HG02981 (cell line): ENCODE measurements at regions not wholly inside any gene's neighbourhood (a gene's known extent, or its start where the extent isn't known, plus 50 kb on each side); places are given as distances from the start of the nearest gene placed in this dataset.
"Not testable (repeated sequence)": the region's sequence is repeated elsewhere in the genome, so short reads cannot be mapped to it uniquely, and the experiment has no call there.

Experiments used
- ATAC-seq: cut with Tn5 transposase; IDR thresholded peaks from one replicate; pipeline ENCODE4 v1.9.1; 2021; ENCODE audit warnings: mild to moderate bottlenecking, moderate library complexity; ENCODE audit not compliant: unreplicated experiment

DNA sequence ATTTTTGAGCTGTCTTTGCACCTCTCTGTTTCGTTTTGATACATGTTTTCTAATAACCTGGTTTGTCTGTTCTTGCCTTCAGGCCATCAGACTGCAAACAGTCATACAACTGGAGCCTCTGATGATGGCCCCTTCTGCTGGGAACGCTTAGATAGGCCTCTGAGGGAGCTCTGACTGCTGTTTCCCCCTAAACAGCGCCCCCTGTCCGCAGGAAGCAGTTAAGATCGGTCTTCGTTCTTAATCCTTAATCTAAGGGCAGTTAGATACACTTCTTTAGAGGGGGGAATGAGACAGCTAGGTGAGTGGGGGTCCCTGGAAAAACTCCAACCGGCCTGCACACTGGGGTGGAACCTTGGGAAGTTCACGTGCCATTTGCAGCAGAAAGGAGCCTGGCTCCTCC, 1338.8 kb upstream of the SEL1L start:
- ATAC-seq: no peak

DNA sequence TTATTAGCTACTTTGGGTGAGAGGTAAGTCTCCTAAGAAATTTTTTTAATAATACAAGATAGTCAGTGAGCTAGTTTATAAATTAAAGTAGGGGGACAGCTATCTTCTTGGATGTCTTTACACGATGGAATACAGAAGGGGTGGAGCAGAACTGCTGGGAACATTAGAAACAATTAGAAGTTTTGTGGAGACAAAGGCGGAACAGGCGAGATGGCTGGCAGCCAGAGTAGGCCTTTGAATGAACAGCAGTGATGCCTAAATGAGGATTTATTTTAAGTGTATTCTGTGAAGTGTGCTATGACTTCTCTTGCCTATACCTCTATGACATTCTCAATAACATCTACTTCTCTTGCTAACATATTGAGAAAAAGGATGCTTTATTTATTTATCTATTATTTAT, 1345.3 kb upstream of the SEL1L start:
- ATAC-seq: no peak

DNA sequence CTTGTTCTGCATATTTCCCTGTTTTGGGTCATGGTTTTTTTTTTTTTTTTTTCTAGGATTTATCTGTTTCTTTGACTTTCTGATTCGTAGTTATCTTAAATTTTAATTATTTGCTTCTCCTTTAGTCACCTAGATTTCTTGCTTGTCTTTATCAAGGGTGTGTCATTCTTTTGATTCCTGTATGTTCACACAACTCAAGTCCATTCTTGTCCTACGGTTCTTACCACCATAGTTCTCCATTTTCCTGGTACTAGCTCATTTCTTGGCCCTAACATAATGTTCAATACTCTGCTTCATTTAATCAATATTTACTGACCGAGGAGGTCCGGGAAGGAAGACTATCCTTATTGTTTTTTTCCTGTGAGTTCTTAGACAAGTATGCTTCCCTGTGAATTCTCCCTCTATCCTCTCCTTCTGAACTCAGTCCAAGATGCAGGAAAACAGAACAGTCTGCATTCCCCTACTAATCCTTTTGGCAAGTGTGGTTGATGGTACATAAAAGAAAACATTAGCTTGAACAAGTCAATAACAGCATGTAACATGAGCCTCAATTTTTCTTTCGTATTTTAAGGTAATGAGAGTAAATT, 1346.4 kb upstream of the SEL1L start:
- no peak for ATAC-seq

DNA sequence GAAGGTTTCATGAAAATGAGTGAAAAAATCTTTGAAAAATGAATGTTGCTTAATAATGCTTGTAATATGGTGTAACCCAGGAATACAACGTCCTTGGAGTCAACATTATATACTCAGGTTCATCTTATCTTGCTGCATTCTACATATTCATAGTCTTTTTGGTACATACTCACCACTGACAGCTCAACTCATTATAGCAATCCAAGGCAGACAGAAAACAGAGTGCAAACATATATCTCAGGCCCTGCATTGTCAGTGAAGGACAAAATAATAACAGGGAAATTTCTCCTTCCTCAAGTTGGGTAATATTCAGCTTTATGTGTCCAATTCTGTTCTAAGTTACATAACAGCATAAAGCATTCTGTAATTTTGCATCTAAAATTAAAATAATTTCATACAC, 1353.0 kb upstream of the SEL1L start:
- no peak for ATAC-seq

DNA sequence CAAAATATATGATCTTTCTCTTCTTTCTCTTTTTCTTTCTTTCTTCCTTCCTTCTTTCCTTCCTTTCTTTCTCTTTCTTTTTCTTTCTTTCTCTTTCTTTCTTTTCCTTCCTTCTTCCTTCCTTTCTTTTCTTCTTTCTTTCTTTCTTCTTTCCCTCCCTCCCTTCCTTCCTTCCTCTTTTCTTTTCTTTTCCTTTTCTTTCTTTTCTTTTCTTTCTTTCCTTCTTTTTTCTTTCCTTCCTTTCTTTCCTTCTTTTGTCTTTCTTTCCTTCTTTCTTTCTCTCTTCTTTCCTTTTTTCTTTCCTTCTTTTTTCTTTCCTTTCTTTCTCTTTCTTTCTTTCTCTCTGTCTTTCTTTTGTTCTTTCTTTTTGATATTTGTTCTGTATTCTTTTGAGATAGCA, 1356.0 kb upstream of the SEL1L start:
- no peak for ATAC-seq

DNA sequence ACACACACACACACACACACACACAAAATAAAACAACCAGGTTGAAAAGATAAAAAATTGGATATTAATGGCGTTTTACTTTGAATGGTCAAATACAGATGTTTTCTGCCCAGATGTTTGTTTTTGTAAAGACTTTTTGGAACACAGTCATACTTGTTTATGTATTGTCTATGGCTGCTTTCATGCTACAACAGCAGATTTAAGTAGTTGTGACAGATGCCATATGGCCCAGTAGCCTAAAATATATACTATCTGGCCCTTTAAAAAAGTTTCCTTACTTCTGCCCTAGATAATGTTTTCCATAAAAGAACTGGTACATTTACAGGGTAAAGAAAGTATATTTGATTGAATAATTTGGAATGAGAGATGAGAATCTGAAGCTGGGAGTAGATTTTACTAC, 1362.8 kb upstream of the SEL1L start:
- ATAC-seq: no peak

DNA sequence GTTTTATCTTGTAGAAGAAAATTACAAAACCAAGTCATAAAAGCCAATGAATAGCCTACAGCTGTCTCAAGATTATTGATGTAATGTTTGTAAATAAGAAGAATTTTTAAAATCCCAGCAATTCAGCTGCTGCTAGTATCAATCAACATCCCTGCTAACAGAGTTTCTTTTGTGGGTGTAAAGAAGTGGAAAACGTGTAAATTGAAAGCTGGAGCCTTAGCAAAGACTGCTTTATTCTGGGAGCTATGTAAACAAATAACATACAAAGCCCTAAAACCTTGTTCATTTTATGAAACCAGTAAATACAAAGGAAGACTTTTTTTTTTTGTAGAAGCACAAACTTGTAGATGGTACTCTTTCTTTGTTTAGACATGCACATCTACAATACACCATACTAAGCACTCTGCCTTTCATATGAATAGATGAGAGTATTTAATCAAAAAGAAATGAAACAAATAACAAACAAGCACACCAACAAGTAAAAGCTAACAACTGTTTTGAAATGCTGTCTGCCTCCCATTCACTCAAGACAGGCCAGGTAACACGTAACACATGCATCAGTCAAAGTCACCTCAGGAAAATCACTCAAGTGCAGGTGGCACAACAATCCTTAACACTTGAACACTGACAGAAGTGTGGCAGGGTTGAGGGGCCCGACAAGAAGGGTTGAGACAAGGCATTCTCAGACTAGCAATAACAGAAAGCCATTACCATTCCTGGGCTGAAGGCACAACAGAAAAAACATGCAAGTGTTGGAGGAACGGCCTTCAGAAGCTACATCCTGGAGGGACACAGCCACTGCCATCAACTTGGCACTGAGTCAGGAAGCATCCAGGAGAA, 1364.0 kb upstream of the SEL1L start:
- ATAC-seq: no peak

DNA sequence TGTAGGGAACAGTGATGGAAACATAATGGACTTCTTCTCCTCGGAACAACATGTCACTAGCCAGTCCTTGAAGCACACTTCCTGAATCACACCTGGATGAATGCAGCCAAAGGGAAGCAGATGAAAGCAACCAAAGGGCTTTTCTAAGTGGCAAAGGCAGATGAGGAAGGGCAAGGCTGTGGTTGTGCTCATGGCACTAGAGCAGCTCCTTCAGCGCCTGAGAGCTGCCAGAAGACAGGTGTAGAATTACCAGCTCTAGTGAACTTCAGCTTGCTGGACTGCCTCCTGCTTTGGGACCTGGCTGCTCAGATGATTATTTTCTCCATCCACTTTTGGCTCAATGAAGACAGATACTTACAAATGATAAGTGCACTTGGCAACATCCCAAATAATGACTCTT, 1372.1 kb upstream of the SEL1L start:
- no peak for ATAC-seq

DNA sequence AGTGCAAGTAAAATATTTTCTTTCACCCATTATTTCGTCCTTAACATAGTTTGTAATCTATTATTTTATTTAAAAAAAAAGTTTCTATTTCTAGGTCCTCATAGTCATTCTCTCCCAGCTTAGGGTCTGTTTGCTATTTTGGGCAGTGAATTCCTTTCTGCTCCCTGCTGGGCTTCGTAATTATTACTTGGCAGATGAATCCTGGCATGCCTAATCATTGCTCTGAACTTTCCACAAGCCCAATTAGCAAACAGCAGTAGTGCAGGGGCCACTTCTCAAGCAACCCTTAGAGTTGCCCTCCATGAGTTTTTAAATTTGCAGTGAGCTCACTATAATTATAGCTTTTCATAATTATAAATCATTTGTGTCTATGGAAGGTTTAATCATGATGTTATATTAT, 1378.3 kb upstream of the SEL1L start:
- ATAC-seq: no peak

DNA sequence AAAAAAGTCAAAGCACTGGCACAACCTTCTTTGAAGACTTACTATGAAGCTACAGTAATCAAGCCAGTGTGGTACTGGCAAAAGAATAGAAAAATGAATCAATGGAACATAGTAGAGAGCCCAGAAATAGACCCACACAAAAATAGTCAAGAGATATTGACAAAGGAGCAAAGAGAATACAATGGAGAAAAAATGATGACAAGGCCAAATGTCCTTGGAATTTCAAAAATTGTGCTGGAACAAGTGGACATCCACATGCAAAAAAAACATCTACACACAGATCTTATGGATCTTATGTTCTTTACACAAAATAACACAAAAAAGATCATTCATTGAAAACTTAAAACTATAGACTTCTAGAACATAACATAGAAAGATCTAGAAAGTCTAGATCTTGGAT, 1379.7 kb upstream of the SEL1L start:
- no peak for ATAC-seq

DNA sequence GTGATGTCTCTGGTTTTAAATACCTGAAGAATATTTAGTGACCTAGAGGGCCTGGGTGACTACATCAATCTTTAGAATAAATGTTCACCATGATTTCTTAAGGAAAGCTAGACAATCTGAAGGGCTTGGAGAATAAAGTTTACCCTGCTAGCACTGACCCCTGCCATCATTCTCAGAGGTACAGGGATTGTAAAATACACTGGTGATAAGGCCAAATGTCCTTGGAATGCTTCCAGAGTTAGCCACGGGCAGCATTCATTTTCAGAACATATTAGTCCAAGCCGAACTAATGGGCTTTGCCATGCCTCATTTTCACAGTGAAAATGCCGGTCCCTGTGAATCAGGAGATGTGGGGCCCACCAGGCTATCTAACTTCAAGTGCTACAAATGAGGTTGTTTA, 1381.7 kb upstream of the SEL1L start:
- no peak for ATAC-seq

DNA sequence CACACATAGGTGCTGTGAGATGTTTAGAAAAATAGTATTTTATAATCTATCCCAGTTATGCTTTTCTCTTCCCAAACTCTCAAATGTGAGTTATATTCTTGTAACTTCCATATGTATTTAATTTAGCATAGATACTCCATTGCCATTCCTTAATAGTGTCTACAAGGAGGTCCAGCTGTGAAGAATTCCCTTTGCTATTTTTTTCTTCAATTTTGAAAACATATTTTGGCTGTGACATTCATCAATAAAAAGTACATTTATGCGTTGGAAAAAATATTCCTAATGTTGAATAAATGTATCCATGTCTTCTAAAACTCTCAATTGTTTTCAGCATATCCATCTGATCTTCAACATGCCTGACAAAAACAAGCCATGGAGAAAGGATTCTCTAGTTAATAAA, 1402.0 kb upstream of the SEL1L start:
- no peak for ATAC-seq

DNA sequence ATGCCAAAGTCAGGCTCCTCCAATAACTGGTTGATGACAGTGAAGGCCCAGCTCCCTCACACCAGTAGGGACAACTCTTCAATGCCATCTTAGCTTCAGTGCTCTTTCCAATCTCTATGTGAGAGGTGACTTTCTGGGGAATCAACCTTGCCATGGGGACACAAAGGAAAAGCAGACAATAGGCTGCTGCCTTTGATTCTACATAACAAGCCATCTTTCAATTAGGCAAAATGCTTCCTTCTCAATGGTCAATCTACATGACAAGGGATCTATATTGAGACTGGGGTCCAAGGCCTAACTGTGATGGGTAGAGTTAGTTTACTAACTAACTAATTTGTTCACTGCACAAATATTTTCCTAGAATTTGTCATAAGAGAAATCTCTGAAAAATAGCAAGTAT, 1417.5 kb upstream of the SEL1L start:
- no peak for ATAC-seq

DNA sequence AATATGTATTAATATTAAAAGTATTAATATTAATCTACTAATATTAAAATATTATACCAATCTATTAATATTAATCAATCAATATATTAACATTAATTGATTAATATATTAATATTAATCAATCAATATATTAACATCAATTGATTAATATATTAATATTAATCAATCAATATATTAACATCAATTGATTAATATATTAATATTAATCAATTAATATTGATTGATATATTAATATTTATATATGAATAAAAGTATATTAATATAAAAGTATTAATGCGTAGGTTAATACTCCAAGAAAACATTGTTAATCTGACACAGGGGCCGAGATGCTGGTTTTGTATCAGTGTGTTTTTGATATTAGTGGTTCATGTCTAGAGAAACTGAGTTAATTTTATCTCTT, 1430.1 kb upstream of the SEL1L start:
- no peak for ATAC-seq

DNA sequence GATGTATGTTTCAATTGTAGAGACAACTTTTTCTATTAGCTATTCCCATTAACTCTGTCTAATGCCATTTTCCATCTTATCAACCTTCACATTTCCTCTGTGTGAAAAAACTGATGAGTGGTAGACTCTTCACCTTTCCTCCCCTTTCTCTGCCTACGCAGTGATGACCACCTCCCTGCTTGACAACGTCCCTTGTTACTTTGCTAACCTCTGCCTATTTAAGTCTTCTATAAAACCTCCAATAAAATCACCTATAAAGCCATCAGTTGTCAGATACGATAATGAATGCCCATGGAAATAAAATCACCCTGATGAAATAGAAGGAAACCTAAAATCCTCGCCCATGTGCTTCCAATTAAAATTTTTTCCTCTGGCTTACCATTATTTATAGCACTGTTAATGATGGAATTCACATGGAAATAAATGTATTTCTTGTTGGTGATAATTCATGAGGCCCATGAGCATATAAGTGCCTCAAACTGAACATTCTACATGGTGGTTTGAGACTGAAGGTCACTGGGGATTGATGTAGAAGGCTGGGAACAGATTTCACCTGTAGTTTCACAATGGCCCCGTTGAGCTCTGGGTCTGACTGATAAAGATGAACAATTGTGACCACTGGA, 1454.0 kb upstream of the SEL1L start:
- ATAC-seq: no peak

DNA sequence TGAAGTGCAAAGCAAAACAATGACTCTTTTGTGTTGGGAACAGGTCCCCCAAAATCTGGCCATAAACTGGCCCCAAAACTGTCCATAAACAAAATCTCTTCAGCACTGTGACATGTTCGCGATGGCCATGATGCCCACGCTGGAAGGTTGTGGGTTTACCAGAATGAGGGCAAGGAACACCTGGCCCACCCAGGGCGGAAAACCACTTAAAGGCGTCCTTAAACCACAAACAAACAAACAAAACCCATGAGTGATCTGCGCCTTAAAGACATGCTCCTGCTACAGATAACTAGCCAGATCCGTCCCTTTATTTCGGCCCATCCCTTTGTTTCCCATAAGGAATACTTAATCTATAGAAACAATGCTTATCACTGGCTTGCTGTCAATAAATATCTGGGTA, 1460.9 kb upstream of the SEL1L start:
- ATAC-seq: not testable (repeated sequence)

DNA sequence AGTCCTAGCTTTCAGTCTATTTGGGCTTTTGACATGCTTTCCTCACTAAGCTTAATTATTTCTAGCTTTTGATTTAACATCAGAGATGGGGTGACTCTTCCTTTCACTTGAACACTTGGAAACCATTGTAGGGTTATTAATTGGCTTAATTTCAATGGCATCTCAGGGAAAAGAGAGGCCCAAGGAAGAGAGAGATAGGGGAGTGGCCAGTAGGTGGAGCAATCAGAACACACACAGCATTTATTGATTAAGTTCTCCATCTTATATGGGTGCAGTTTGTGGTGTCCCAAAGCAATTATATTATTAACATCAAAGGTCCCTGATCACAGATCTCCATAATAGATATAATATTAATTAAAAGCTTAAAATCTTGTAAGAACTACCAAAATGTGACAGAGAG, 1466.1 kb upstream of the SEL1L start:
- ATAC-seq: no peak

DNA sequence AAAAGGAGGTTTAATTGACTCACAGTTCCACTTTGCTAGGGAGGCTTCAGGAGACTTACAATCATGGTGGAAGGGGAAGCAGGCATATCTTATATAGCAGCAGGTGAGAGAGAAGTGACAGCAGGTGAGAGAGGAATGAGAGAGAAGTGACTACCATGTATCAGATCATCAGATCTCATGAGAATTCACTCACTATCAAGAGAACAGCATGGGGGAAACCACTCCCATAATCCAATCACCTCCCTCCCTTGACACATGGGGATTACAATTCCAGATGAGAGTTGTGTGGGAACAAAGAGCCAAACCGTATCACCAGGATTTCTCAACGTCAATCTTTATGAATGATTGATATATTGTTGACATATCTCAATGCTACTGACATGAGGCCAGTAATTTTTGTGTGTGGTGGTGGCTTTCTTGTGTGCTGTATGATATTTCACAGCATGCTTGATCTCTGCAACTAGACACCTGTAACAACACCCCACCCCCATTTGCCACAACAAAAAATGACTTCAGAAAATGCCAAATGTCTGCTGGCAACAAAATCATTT, 1470.9 kb upstream of the SEL1L start:
- no peak for ATAC-seq

DNA sequence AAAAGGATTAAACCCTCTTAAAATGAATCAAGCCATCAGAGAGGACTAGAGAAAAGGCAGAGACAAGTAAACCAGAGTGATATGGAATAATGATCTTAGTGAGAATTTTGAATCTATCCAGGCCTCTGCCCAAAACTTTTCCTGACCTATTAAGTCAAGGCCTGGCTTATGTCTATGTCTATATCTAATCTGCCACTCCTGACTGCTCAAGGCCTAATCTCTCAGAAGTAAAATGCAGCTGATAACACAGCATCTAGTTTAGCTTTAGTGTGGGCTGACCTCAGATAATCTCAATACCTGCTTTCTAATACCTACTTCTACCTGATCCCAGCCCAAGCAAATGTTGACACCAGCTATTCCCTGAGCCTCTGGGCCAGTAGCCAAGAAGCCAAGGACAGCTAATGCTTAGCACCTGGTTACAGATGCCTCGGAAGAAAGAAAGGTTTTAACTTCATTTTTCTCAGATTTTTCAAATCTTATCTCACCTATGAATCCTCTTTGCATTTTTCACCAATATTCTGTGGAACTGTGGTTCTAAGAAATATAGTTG, 1472.5 kb upstream of the SEL1L start:
- ATAC-seq: no peak

DNA sequence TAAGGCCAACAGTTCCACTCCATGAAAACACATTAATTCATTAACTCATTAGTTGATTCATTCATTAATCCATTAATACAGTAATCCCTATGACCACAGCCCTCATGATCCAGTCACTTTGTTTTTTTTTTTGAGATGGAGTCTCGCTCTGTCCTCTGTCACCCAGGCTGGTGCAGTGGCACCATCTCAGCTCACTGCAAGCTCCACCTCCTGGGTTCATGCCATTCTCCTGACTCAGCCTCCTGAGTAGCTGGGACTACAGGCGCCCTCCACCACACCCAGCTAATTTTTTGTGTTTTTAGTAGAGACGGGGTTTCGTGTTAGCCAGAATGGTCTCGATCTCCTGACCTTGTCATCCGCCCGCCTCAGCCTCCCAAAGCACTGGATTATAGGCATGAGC, 1473.4 kb upstream of the SEL1L start:
- ATAC-seq: not testable (repeated sequence)

DNA sequence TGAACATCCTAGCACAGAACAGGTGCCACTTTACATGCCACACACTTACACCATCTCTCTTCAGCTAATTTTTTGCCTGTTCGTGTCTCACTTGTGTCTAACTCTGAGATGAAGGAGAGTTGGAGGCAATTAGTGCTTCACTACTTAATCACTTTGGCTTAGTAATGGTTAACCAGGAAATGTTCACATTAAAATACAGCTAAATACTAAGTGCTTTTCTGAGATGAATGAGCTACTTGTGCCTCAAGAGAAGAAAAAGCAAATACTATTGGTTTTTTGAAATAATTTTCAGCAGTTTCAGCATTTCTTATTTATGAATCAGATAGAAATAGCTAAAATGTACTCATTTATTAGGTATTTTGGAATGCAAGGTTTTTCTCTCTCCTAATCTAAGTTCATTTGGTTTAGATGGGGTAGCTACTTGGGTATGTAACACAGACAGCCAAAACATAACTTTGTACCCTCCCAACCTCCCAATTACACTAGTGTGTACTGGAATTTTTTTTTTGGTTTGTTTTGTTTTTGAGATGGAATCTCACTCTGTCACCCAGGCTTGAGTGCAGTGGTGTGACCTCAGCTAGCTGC, 1474.1 kb upstream of the SEL1L start:
- no peak for ATAC-seq
